IMR-90 (cell line): ENCODE measurements at regions not wholly inside any gene's neighbourhood (a gene's known extent, or its start where the extent isn't known, plus 50 kb on each side); places are given as distances from the start of the nearest gene placed in this dataset.

Experiments used
- ATAC-seq: fragments of 200-7000 bp; cut with Tn5 transposase; 2 replicates; pipeline ENCODE4 v1.9.1; 2020; ENCODE audit warnings: low read depth, mild to moderate bottlenecking, moderate library complexity
- BruUV-seq: library from RNA; stranded (reverse); fragments of 400-500 nt; replicated peaks from 2 replicates; lab custom pipeline; 2021; lab: Mats Ljungman, UMichigan
- CTCF ChIA-PET: fragments of 300-600 bp; formaldehyde crosslinking; extraction: SDS; loops from one replicate; lab custom pipeline; 2021; ENCODE audit warnings: antibody characterized with exemption; lab: Yijun Ruan, JAX
- POLR2A ChIA-PET: fragments of 300-600 bp; sonication (Branson Sonifier 250); formaldehyde crosslinking; loops from one replicate; lab custom pipeline; 2022; ENCODE audit warnings: antibody characterized with exemption; ENCODE audit not compliant: unreplicated experiment; lab: Charles Lee
- DNase-seq: peaks from one replicate; pipeline ENCODE4 v3.0.0; 2013
- H2AFZ ChIP-seq: replicated peaks from 2 replicates; pipeline ENCODE3; 2013; ENCODE audit warnings: low read length, mild to moderate bottlenecking; ENCODE audit not compliant: poor library complexity
- H2AK5ac ChIP-seq: 2 replicates; pipeline ENCODE4 v1.6.1; 2013; ENCODE audit warnings: low read depth, low read length, inconsistent platforms
- H2AK9ac ChIP-seq: replicated peaks from 2 replicates; pipeline ENCODE3; 2013; ENCODE audit warnings: mild to moderate bottlenecking, low read depth, low read length, moderate library complexity; ENCODE audit not compliant: poor library complexity
- H2BK120ac ChIP-seq: 2 replicates; pipeline ENCODE4 v1.6.1; 2013; ENCODE audit warnings: low read depth, low read length, inconsistent platforms
- H2BK15ac ChIP-seq: 3 replicates; pipeline ENCODE4 v1.6.1; 2013; ENCODE audit warnings: low read depth, low read length, inconsistent platforms
- H2BK20ac ChIP-seq: 2 replicates; pipeline ENCODE4 v1.6.1; 2013; ENCODE audit warnings: low read depth, mild to moderate bottlenecking, inconsistent platforms, low read length, moderate library complexity
- H2BK5ac ChIP-seq: 2 replicates; pipeline ENCODE4 v1.6.1; 2013; ENCODE audit warnings: mild to moderate bottlenecking, low read depth, low read length, inconsistent platforms; ENCODE audit not compliant: poor library complexity, severe bottlenecking
- H3K14ac ChIP-seq: replicated peaks from 2 replicates; pipeline ENCODE4 v1.6.1; 2013; ENCODE audit warnings: low read depth, low read length, inconsistent platforms
- H3K18ac ChIP-seq: 2 replicates; pipeline ENCODE4 v1.6.1; 2013; ENCODE audit warnings: low read depth, low read length, control low read depth
- H3K23ac ChIP-seq: 2 replicates; pipeline ENCODE4 v1.6.1; 2013; ENCODE audit warnings: low read depth, low read length, inconsistent platforms
- H3K27ac ChIP-seq: 2 replicates; pipeline ENCODE4 v1.5.1; 2013; ENCODE audit warnings: mild to moderate bottlenecking, control low read depth, low read length; ENCODE audit not compliant: insufficient read depth
- H3K27me3 ChIP-seq: 2 replicates; pipeline ENCODE4 v1.6.1; 2013; ENCODE audit warnings: low read length; ENCODE audit not compliant: control insufficient read depth, insufficient read depth
- H3K36me3 ChIP-seq: 2 replicates; pipeline ENCODE4 v1.6.1; 2013; ENCODE audit warnings: low read length, mixed read lengths; ENCODE audit not compliant: control insufficient read depth, insufficient read depth
- H3K4ac ChIP-seq: 2 replicates; pipeline ENCODE4 v1.6.1; 2013; ENCODE audit warnings: low read depth, low read length, inconsistent platforms
- H3K4me1 ChIP-seq: 2 replicates; pipeline ENCODE4 v1.6.1; 2013; ENCODE audit warnings: low read length, mixed read lengths; ENCODE audit not compliant: control insufficient read depth, insufficient read depth
- H3K4me2 ChIP-seq: 2 replicates; pipeline ENCODE4 v1.6.1; 2013; ENCODE audit warnings: low read depth, mild to moderate bottlenecking, control low read depth, low read length, moderate library complexity
- H3K4me3 ChIP-seq: 2 replicates; pipeline ENCODE4 v1.5.1; 2013; ENCODE audit warnings: low read depth, mild to moderate bottlenecking, control low read depth, low read length, moderate library complexity; ENCODE audit not compliant: insufficient read depth
- H3K56ac ChIP-seq: 2 replicates; pipeline ENCODE4 v1.6.1; 2013; ENCODE audit warnings: low read length, inconsistent platforms; ENCODE audit not compliant: insufficient read depth; ENCODE audit errors: extremely low read depth
- H3K79me1 ChIP-seq, 2 experiments: 2 replicates each; pipeline ENCODE4 v1.6.1; 2013; ENCODE audit warnings: low read length in 2 of 2, inconsistent platforms in 1 of 2, low read depth in 1 of 2
- H3K9ac ChIP-seq: 2 replicates; pipeline ENCODE4 v1.6.1; 2013; ENCODE audit warnings: low read depth, low read length, control low read depth
- H3K9me1 ChIP-seq: 2 replicates; pipeline ENCODE4 v1.6.1; 2013; ENCODE audit warnings: low read length, inconsistent platforms; ENCODE audit not compliant: insufficient read depth
- H3K9me3 ChIP-seq: 2 replicates; pipeline ENCODE4 v1.6.1; 2013; ENCODE audit warnings: low read length; ENCODE audit not compliant: control insufficient read depth, insufficient read depth
- H4K20me1 ChIP-seq: 2 replicates; pipeline ENCODE4 v1.6.1; 2013; ENCODE audit warnings: low read length, inconsistent platforms; ENCODE audit not compliant: insufficient read depth
- H4K5ac ChIP-seq: 2 replicates; pipeline ENCODE4 v1.6.1; 2013; ENCODE audit warnings: mild to moderate bottlenecking, low read depth, low read length, control low read depth
- H4K8ac ChIP-seq, 2 experiments: 2 replicates each; pipeline ENCODE4 v1.6.1; 2013; ENCODE audit warnings: low read depth in 2 of 2, low read length in 2 of 2, control low read depth in 1 of 2, inconsistent platforms in 1 of 2
- H4K91ac ChIP-seq: 2 replicates; pipeline ENCODE4 v1.6.1; 2013; ENCODE audit warnings: low read depth, low read length, inconsistent platforms; ENCODE audit not compliant: insufficient read depth
- CEBPB ChIP-seq: IDR thresholded peaks from 2 replicates; pipeline ENCODE4 v1.6.1; 2012; ENCODE audit warnings: low read depth, low read length, improper control_type of control experiment
- CHD1 ChIP-seq: IDR thresholded peaks from 2 replicates; pipeline ENCODE4 v1.6.1; 2012; ENCODE audit warnings: low read depth, low read length, improper control_type of control experiment
- CTCF ChIP-seq: conservative IDR thresholded peaks from 2 replicates; pipeline ENCODE4 v1.5.1; 2012; ENCODE audit warnings: mild to moderate bottlenecking, low read depth, low read length, improper control_type of control experiment
- MAFK ChIP-seq: IDR thresholded peaks from 2 replicates; pipeline ENCODE4 v1.6.1; 2012; ENCODE audit warnings: low read depth, low read length, improper control_type of control experiment
- MXI1 ChIP-seq: IDR thresholded peaks from 2 replicates; pipeline ENCODE4 v1.6.1; 2012; ENCODE audit warnings: low read depth, mild to moderate bottlenecking, low read length, moderate library complexity, borderline replicate concordance
- NFE2L2 ChIP-seq: fragments of 150-350 bp; IDR thresholded peaks from 2 replicates; pipeline ENCODE4 v1.6.1; 2016; ENCODE audit warnings: low read depth, mild to moderate bottlenecking, low read length
- POLR2A ChIP-seq: IDR thresholded peaks from 2 replicates; pipeline ENCODE4 v1.6.1; 2012; ENCODE audit warnings: mild to moderate bottlenecking, low read depth, low read length
- RAD21 ChIP-seq: IDR thresholded peaks from 2 replicates; pipeline ENCODE4 v1.6.1; 2012; ENCODE audit warnings: low read length, improper control_type of control experiment
- RCOR1 ChIP-seq: IDR thresholded peaks from 2 replicates; pipeline ENCODE4 v1.6.1; 2012; ENCODE audit warnings: mild to moderate bottlenecking, low read length, improper control_type of control experiment; ENCODE audit not compliant: insufficient replicate concordance
- RFX5 ChIP-seq: IDR thresholded peaks from 2 replicates; pipeline ENCODE4 v1.8.0; 2012; ENCODE audit warnings: low read depth, mild to moderate bottlenecking, low read length, moderate library complexity
- SMC3 ChIP-seq: fragments of 150-350 bp; IDR thresholded peaks from 2 replicates; pipeline ENCODE4 v1.6.1; 2016; ENCODE audit warnings: low read depth, mild to moderate bottlenecking, antibody characterized with exemption, low read length, moderate library complexity
- USF2 ChIP-seq: fragments of 150-350 bp; IDR thresholded peaks from 2 replicates; pipeline ENCODE4 v1.6.1; 2017; ENCODE audit warnings: mild to moderate bottlenecking, antibody characterized with exemption, low read length, low read depth
- WGBS, 2 experiments: methylation state at CpG; one replicate each; pipeline versions ENCODE4 v1.1.5 to v1.1.7; 2013; ENCODE audit warnings: missing lambda C conversion rate in 2 of 2; ENCODE audit not compliant: insufficient read length in 1 of 2; ENCODE audit errors: extremely low coverage in 2 of 2; 5-methylcytosine and 5-hydroxymethylcytosine counted together
- dilution Hi-C: fragments of 300-500 bp; cut with HindIII; formaldehyde crosslinking; loops from one replicate; pipeline ENCODE4 v1.14.3; 2018; ENCODE audit warnings: low sequenced_read_pairs; ENCODE audit not compliant: unreplicated experiment
- in situ Hi-C: fragments of 300-500 bp; cut with MboI; formaldehyde crosslinking; loops from 3 replicates; pipeline ENCODE4 v1.14.3; 2019; ENCODE audit warnings: low sequenced_read_pairs, inconsistent platforms, mixed read lengths
- intact Hi-C: fragments of 100-400 bp; cut with micrococcal nuclease; formaldehyde crosslinking; loops from 2 replicates; pipeline ENCODE4 v1.10.0; 2022

GRCh38 chr19:30653646-30654386, 281.6 kb downstream of the ZNF536 start:
- no TSS peak for BruUV-seq
- no peak overlapping the region for H2BK20ac ChIP-seq
- H3K9me3 ChIP-seq, result no peaks in the 10 kb centered on the region
- no peaks in the 10 kb centered on the region for H3K36me3 ChIP-seq
- no peak overlapping the region for H3K27ac ChIP-seq
- no peak overlapping the region for H3K23ac ChIP-seq
- POLR2A ChIA-PET, result no interaction called here
- H3K4me3 ChIP-seq, result no peak overlapping the region
- H4K8ac ChIP-seq, result no peak overlapping the region
- H3K79me1 ChIP-seq, result no peaks in the 10 kb centered on the region
- H2BK15ac ChIP-seq, result no peak overlapping the region
- H3K14ac ChIP-seq, result no peak overlapping the region
- no peaks in the 10 kb centered on the region for H4K20me1 ChIP-seq
- no peak overlapping the region for H3K18ac ChIP-seq
- H2BK120ac ChIP-seq, result no peak overlapping the region
- no peaks in the 10 kb centered on the region for H3K27me3 ChIP-seq
- no peak overlapping the region for H3K4me2 ChIP-seq
- in situ Hi-C loops, result loop anchor here (10.0 to 25.0 kb wide), 2 partner anchors 879 to 1908 kb away; no protein-coding TSS in a partner anchor
- TF ChIP-seq RFX5 (no peak), POLR2A (no peak), CHD1 (no peak), CTCF (no peak), MXI1 (no peak), NFE2L2 (no peak), MAFK (no peak), RCOR1 (no peak), CEBPB (no peak), USF2 (no peak), RAD21 (no peak), SMC3 (no peak)
- no peak overlapping the region for H3K9ac ChIP-seq
- CTCF ChIA-PET, result no interaction called here
- H3K56ac ChIP-seq, result no peak overlapping the region
- no peak for ATAC-seq
- no peak for DNase-seq
- no peak overlapping the region for H4K5ac ChIP-seq
- dilution Hi-C loops, result no loop called here
- no peak overlapping the region for H2BK5ac ChIP-seq
- intact Hi-C loops, result loop anchor here (5.0 kb wide), 2 partner anchors 782 to 797 kb away; no protein-coding TSS in a partner anchor
- H3K9me1 ChIP-seq, result no peaks in the 10 kb centered on the region
- H3K4me1 ChIP-seq, result no peaks in the 10 kb centered on the region
- H2AFZ ChIP-seq, result no peak overlapping the region
- H2AK5ac ChIP-seq, result no peak overlapping the region
- no peak overlapping the region for H4K91ac ChIP-seq
- H2AK9ac ChIP-seq, result no peak overlapping the region
- 80% methylated on average over 1 of the region's 13 CpGs; no CpG with 5 or more reads in 1 of the 2 experiments for WGBS, 2 experiments
- H3K4ac ChIP-seq, result no peak overlapping the region
